ENCODE measurements at regions not wholly inside any gene's neighbourhood (a gene's known extent, or its start where the extent isn't known, plus 50 kb on each side); places are given as distances from the start of the nearest gene placed in this dataset.

- no peak for DNase-seq (ENCODE audit: low read depth)
- in situ Hi-C loops (cut with HindIII; ENCODE audit: low sequenced_read_pairs) = no loop called here
- TF ChIP-seq CTCF (IDR thresholded peaks at IDR 0.05; ENCODE audit: low read depth, low read length, missing control alignments) = no peak
- no peak overlapping the region for H3K4me3 ChIP-seq (ENCODE audit: low read depth, low read length)
Measured at GRCh38 chr2:116142644-116143227, 1671.8 kb upstream of the DDX18 start.

- no peak for DNase-seq (ENCODE audit: low read depth)
- in situ Hi-C loops (cut with HindIII; ENCODE audit: low sequenced_read_pairs) = no loop called here
- no peak for TF ChIP-seq CTCF (IDR thresholded peaks at IDR 0.05; ENCODE audit: low read depth, low read length, missing control alignments)
- no peak overlapping the region for H3K4me3 ChIP-seq (ENCODE audit: low read depth, low read length)
Measured at GRCh38 chr2:116145031-116145430, 1669.5 kb upstream of the DDX18 start.

GRCh38 chr2:116148361-116148760, 1666.1 kb upstream of the DDX18 start:
- H3K4me3 ChIP-seq (ENCODE audit: low read depth, low read length) = no peak overlapping the region
- in situ Hi-C loops (cut with HindIII; ENCODE audit: low sequenced_read_pairs) = no loop called here
- DNase-seq (ENCODE audit: low read depth) = no peak
- no peak for TF ChIP-seq CTCF (IDR thresholded peaks at IDR 0.05; ENCODE audit: low read depth, low read length, missing control alignments)

- in situ Hi-C loops (cut with HindIII; ENCODE audit: low sequenced_read_pairs) = no loop called here
- H3K4me3 ChIP-seq (ENCODE audit: low read depth, low read length) = no peak overlapping the region
- no peak for DNase-seq (ENCODE audit: low read depth)
- TF ChIP-seq CTCF (IDR thresholded peaks at IDR 0.05; ENCODE audit: low read depth, low read length, missing control alignments) = no peak
Measured at GRCh38 chr2:116153729-116154128, 1660.8 kb upstream of the DDX18 start.

GRCh38 chr2:116160657-116161056, 1653.8 kb upstream of the DDX18 start:
- in situ Hi-C loops (cut with HindIII; ENCODE audit: low sequenced_read_pairs) = no loop called here
- no peak for DNase-seq (ENCODE audit: low read depth)
- TF ChIP-seq CTCF (IDR thresholded peaks at IDR 0.05; ENCODE audit: low read depth, low read length, missing control alignments) = no peak

GRCh38 chr2:116162395-116162794, 1652.1 kb upstream of the DDX18 start:
- no peak overlapping the region for H3K4me3 ChIP-seq (ENCODE audit: low read depth, low read length)
- in situ Hi-C loops (cut with HindIII; ENCODE audit: low sequenced_read_pairs) = no loop called here
- DNase-seq (ENCODE audit: low read depth) = no peak
- TF ChIP-seq CTCF (IDR thresholded peaks at IDR 0.05; ENCODE audit: low read depth, low read length, missing control alignments) = no peak

More at GRCh38 chr2:116160657-116161056, 1653.8 kb upstream of the DDX18 start:
- no peak overlapping the region for H3K4me3 ChIP-seq (ENCODE audit: low read depth, low read length)

All from astrocyte of the cerebellum (primary cell).